Neural cell (in vitro differentiated cells): ENCODE measurements at regions not wholly inside any gene's neighbourhood (a gene's known extent, or its start where the extent isn't known, plus 50 kb on each side); places are given as distances from the start of the nearest gene placed in this dataset.

Source experiments
- H2AFZ ChIP-seq: fragments of 200-600, 300-800 bp; sonication (generic), shearing (Covaris generic); 2 replicates; pipeline ENCODE4 v1.6.0; 2014; ENCODE audit warnings: low read depth, mild to moderate bottlenecking, antibody characterized with exemption, low read length, moderate library complexity
- H3F3A ChIP-seq: fragments of 200-600 bp; shearing (Covaris generic); 2 replicates; pipeline ENCODE4 v1.6.1; 2016; ENCODE audit warnings: mild to moderate bottlenecking, moderate library complexity, mixed read lengths, antibody characterized with exemption, low read length; ENCODE audit not compliant: insufficient read depth, poor library complexity, severe bottlenecking
- H3K27ac ChIP-seq: fragments of 200-600, 300-800 bp; sonication (generic), shearing (Covaris generic); 2 replicates; pipeline ENCODE4 v1.5.1; 2014; ENCODE audit warnings: mild to moderate bottlenecking, low read length, moderate library complexity
- H3K27me3 ChIP-seq: fragments of 300-800, 200-600 bp; sonication (generic), shearing (Covaris generic); 2 replicates; pipeline ENCODE4 v1.6.0; 2014; ENCODE audit warnings: mild to moderate bottlenecking, low read depth, low read length, moderate library complexity; ENCODE audit not compliant: insufficient read depth
- H3K36me3 ChIP-seq: fragments of 300-800, 200-600 bp; sonication (generic), shearing (Covaris generic); 2 replicates; pipeline ENCODE4 v1.5.1; 2014; ENCODE audit warnings: mild to moderate bottlenecking, antibody characterized with exemption, low read length, moderate library complexity; ENCODE audit not compliant: insufficient read depth
- H3K4me2 ChIP-seq: fragments of 300-800, 200-600 bp; sonication (generic), shearing (Covaris generic); 2 replicates; pipeline ENCODE4 v1.6.0; 2014; ENCODE audit warnings: mild to moderate bottlenecking, low read length
- H3K4me3 ChIP-seq: fragments of 300-800, 200-600 bp; sonication (generic), shearing (Covaris generic); 2 replicates; pipeline ENCODE4 v1.5.1; 2014; ENCODE audit warnings: mild to moderate bottlenecking, low read length, moderate library complexity
- H3K79me2 ChIP-seq: fragments of 200-600 bp; shearing (Covaris generic); replicated peaks from 2 replicates; pipeline ENCODE4 v1.6.0; 2014; ENCODE audit warnings: mild to moderate bottlenecking, low read length, moderate library complexity; ENCODE audit not compliant: insufficient read depth
- H3K9ac ChIP-seq: fragments of 300-800, 200-600 bp; sonication (generic), shearing (Covaris generic); 2 replicates; pipeline ENCODE4 v1.6.1; 2016; ENCODE audit warnings: mild to moderate bottlenecking, low read length, mixed read lengths
- H3K9me2 ChIP-seq: fragments of 200-600 bp; shearing (Covaris generic); 2 replicates; pipeline ENCODE4 v1.6.1; 2016; ENCODE audit warnings: mild to moderate bottlenecking, low read length, mixed read lengths; ENCODE audit not compliant: insufficient read depth
- H3K9me3 ChIP-seq: fragments of 200-600, 300-800 bp; sonication (generic), shearing (Covaris generic); 2 replicates; pipeline ENCODE4 v1.6.1; 2016; ENCODE audit warnings: mild to moderate bottlenecking, mixed run types, low read length, moderate library complexity, mixed read lengths
- H4K20me1 ChIP-seq: fragments of 200-600 bp; shearing (Covaris generic); 2 replicates; pipeline ENCODE4 v1.6.1; 2016; ENCODE audit warnings: mild to moderate bottlenecking, mixed run types; ENCODE audit not compliant: insufficient read depth
- EZH2 ChIP-seq: fragments of 200-600, 300-800 bp; shearing (Covaris generic), sonication (generic); IDR thresholded peaks from 2 replicates; pipeline ENCODE4 v1.6.1; 2014; ENCODE audit warnings: antibody characterized with exemption, low read length, borderline replicate concordance, mild to moderate bottlenecking; ENCODE audit not compliant: insufficient read depth, poor library complexity, severe bottlenecking
- POLR2AphosphoS5 ChIP-seq: IDR thresholded peaks from 2 replicates; pipeline ENCODE4 v1.6.1; 2012
- SMC3 ChIP-seq: fragments of 450-650 bp; conservative IDR thresholded peaks from 2 replicates; pipeline ENCODE4 v1.6.1; 2014; ENCODE audit warnings: antibody characterized with exemption, mild to moderate bottlenecking, moderate library complexity; ENCODE audit not compliant: poor library complexity
- TAF1 ChIP-seq: IDR thresholded peaks from 2 replicates; pipeline ENCODE4 v1.6.1; 2012; ENCODE audit warnings: low read depth
- TF ChIP-seq, protein P1 (sequence below): IDR thresholded peaks from 2 replicates; pipeline ENCODE4 v1.6.1; 2012; ENCODE audit warnings: borderline replicate concordance

DNA sequence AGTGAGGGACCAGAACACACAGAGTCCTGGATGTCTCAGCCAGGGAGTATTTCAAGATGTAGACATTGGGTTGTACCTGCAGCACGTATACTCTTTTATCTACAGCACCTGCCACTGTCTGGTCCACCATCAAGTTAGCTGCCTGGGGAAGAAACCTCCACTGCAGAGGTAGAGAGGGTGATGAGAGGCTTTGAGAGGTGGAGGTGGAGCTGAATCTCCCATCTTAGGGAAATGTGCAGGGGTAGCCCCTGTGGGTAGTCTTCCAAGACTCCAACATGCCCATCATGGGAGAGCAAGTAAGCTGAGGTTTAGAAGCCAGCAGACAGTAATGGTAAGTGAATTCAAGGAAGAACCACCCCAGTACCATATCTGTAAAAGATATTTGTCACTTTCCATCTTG lies 93.3 kb upstream of the CELF4 start:
- Histone ChIP-seq H3K9ac (no peak overlapping the region), H4K20me1 (no peaks in the 10 kb centered on the region), H3K4me3 (no peak overlapping the region), H3F3A (no peaks in the 10 kb centered on the region), H2AFZ (no peak overlapping the region), H3K4me2 (no peak overlapping the region), H3K79me2 (no peaks in the 10 kb centered on the region), H3K27ac (no peak overlapping the region), H3K9me2 (no peaks in the 10 kb centered on the region), H3K9me3 (no peaks in the 10 kb centered on the region), H3K27me3 (no peaks in the 10 kb centered on the region), H3K36me3 (no peaks in the 10 kb centered on the region)
- no peak for TF ChIP-seq POLR2AphosphoS5
- TF ChIP-seq, protein P1, sequence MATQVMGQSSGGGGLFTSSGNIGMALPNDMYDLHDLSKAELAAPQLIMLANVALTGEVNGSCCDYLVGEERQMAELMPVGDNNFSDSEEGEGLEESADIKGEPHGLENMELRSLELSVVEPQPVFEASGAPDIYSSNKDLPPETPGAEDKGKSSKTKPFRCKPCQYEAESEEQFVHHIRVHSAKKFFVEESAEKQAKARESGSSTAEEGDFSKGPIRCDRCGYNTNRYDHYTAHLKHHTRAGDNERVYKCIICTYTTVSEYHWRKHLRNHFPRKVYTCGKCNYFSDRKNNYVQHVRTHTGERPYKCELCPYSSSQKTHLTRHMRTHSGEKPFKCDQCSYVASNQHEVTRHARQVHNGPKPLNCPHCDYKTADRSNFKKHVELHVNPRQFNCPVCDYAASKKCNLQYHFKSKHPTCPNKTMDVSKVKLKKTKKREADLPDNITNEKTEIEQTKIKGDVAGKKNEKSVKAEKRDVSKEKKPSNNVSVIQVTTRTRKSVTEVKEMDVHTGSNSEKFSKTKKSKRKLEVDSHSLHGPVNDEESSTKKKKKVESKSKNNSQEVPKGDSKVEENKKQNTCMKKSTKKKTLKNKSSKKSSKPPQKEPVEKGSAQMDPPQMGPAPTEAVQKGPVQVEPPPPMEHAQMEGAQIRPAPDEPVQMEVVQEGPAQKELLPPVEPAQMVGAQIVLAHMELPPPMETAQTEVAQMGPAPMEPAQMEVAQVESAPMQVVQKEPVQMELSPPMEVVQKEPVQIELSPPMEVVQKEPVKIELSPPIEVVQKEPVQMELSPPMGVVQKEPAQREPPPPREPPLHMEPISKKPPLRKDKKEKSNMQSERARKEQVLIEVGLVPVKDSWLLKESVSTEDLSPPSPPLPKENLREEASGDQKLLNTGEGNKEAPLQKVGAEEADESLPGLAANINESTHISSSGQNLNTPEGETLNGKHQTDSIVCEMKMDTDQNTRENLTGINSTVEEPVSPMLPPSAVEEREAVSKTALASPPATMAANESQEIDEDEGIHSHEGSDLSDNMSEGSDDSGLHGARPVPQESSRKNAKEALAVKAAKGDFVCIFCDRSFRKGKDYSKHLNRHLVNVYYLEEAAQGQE: no peak
- no peak for TF ChIP-seq TAF1

DNA sequence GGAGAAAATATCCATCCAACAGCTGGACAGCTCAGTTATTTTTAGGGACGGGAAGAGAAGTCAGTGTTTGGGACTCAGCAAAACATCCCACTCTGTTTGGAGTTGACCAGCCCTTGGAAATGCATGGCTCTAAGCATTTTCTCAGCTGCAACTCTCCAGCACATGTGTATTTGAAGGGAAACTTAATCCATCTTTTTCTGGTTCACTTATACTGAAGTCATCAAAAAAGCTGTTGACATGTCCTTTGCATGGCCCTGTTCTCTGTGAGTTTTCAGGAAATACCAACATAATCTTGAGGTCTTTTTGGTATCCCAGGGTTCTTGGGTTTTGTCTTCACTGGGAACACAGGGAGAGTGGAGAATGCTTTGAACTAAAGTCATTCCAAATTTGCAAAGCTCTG lies 91.9 kb upstream of the CELF4 start:
- TF ChIP-seq EZH2 (no peak), POLR2AphosphoS5 (no peak)
- TF ChIP-seq, protein P1: no peak
- Histone ChIP-seq H2AFZ (no peak overlapping the region), H4K20me1 (no peaks in the 10 kb centered on the region), H3K79me2 (no peaks in the 10 kb centered on the region), H3K36me3 (no peaks in the 10 kb centered on the region), H3K27me3 (no peaks in the 10 kb centered on the region), H3K27ac (no peak overlapping the region), H3K9me3 (no peaks in the 10 kb centered on the region), H3K4me3 (no peak overlapping the region), H3F3A (no peaks in the 10 kb centered on the region), H3K9ac (no peak overlapping the region), H3K9me2 (no peaks in the 10 kb centered on the region), H3K4me2 (no peak overlapping the region)

DNA sequence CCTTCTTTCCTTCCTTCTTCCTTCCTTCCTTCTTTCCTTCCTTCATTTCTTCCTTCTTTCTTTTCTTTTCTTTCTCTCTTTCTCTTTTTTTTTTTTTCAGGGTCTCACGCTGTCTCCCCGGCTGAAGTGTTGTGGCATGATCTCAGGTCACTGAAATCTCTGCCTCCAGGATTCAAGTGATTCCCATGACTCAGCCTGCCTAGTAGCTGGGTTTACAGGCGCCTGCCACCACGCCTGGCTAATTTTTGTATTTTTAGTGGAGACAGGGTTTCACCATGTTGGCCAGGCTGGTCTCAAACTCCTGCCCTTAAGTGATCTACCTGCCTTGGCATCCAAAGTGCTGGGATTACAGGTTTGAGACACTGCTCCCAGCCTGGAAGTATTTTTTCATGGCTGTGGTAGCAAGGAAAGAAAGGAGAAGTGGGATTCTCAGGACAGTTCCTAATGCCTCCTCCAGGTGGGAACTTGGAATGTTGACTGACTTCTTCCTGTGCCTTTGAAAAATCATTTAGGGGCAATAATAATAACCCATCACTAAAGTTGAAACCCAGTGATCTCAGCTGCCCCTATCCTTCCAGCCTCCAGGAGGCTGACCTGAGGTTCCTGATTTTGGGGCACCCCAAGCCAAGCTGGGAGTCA lies 89.3 kb upstream of the CELF4 start:
- Histone ChIP-seq H3K36me3 (no peaks in the 10 kb centered on the region), H3K27ac (no peak overlapping the region), H3K9me3 (no peaks in the 10 kb centered on the region), H3K4me3 (no peak overlapping the region), H3K9me2 (no peaks in the 10 kb centered on the region), H3K4me2 (no peak overlapping the region), H2AFZ (no peak overlapping the region), H3K79me2 (no peaks in the 10 kb centered on the region), H3K27me3 (no peaks in the 10 kb centered on the region), H3F3A (no peaks in the 10 kb centered on the region), H3K9ac (no peak overlapping the region), H4K20me1 (no peaks in the 10 kb centered on the region)
- no peak for TF ChIP-seq EZH2
- no peak for TF ChIP-seq SMC3
